ENCODE measurements at regions not wholly inside any gene's neighbourhood (a gene's known extent, or its start where the extent isn't known, plus 50 kb on each side); places are given as distances from the start of the nearest gene placed in this dataset.

DNA sequence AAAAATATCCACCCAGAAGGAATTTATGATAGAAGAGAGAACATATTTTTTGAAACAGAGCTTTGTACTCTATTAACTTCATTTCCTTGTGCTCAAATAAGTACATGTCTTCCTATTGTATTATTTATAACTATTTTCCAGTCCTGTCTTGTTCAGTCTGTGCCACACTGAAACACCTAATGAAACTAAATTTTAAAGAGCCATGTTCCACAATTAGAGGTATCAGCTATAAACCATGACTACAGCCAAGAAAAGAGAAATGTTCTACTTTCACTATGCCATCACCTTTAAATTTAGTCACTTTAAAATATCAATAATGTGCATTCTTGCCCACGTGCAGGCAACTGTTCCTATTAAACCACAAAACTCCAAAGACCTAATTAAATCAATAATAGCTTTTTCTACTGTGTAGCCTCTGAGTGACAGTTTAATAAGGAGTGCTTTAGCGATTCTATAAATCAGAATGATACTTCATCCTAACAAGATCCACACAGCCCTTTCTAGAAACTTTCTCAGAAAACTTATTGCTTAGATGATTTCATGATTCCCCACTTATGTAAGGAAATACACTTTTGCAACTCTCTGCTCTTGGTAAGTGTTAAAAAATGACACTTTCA, 404.9 kb upstream of the CHRM3 start:
- no peaks in the 10 kb centered on the region for H3K4me1 ChIP-seq (ENCODE audit: control insufficient read depth in 1 of 2, insufficient read depth in 1 of 2, low read depth in 1 of 2, low read length in 1 of 2)

DNA sequence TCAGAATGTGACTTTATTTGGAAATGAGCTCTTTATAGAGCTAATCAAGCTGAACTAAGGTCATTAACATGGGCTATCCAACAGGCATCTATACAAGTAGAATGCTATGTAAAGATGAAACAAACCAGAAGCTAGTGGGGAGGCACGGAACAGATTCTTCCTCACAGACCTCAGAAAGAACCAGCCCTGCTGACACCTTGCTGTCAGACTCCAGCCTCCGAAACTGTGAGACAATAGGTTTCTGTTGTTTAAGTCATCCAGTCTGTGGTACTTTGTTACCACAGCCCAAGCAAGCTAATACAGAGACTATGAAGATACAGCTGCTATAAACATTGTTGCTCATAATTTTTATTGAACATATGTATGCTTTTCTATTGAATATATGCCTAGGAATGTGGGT, 406.3 kb upstream of the CHRM3 start:
- Histone ChIP-seq H3K36me3 (no peaks in the 10 kb centered on the region), H3K27ac (no peak overlapping the region), H3K9me3 (no peaks in the 10 kb centered on the region), H3K4me3 (ENCODE audit: low read depth in 1 of 2, low read length in 1 of 2) (no peak overlapping the region), H3K27me3 (no peaks in the 10 kb centered on the region), H3K4me1 (ENCODE audit: control insufficient read depth in 1 of 2, insufficient read depth in 1 of 2, low read depth in 1 of 2, low read length in 1 of 2) (no peaks in the 10 kb centered on the region)
- TF ChIP-seq, protein P1, sequence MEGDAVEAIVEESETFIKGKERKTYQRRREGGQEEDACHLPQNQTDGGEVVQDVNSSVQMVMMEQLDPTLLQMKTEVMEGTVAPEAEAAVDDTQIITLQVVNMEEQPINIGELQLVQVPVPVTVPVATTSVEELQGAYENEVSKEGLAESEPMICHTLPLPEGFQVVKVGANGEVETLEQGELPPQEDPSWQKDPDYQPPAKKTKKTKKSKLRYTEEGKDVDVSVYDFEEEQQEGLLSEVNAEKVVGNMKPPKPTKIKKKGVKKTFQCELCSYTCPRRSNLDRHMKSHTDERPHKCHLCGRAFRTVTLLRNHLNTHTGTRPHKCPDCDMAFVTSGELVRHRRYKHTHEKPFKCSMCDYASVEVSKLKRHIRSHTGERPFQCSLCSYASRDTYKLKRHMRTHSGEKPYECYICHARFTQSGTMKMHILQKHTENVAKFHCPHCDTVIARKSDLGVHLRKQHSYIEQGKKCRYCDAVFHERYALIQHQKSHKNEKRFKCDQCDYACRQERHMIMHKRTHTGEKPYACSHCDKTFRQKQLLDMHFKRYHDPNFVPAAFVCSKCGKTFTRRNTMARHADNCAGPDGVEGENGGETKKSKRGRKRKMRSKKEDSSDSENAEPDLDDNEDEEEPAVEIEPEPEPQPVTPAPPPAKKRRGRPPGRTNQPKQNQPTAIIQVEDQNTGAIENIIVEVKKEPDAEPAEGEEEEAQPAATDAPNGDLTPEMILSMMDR (IDR thresholded peaks at IDR 0.05) = no peak

More for the DNA sequence above, 404.9 kb upstream of the CHRM3 start:
- no peaks in the 10 kb centered on the region for H3K36me3 ChIP-seq
- H3K4me3 ChIP-seq (ENCODE audit: low read depth in 1 of 2, low read length in 1 of 2) = no peak overlapping the region
- TF ChIP-seq, protein P1 (IDR thresholded peaks at IDR 0.05) = no peak
- no peak overlapping the region for H3K27ac ChIP-seq
- H3K9me3 ChIP-seq = no peaks in the 10 kb centered on the region
- H3K27me3 ChIP-seq = no peaks in the 10 kb centered on the region

DNA sequence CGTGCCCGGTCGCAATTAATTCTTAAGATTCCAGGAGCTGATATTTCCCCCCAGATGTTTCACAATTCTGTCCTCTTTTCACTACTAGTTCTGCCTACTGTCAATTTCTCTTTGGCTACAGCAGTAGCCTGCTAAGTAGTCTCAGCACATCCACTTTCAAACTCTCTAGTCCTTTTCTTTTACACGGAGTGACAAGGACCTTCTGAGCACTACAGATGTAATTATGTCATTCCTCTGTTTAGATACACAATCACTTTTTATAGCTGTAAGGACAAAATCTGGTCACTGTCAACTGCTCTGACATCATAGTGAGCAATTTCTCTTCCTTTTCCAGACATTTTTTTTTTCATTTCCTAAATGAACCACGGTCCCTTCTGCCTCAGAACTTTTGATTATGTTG, 421.7 kb upstream of the CHRM3 start:
- Histone ChIP-seq H3K9me3 (no peaks in the 10 kb centered on the region), H3K36me3 (no peaks in the 10 kb centered on the region)

DNA sequence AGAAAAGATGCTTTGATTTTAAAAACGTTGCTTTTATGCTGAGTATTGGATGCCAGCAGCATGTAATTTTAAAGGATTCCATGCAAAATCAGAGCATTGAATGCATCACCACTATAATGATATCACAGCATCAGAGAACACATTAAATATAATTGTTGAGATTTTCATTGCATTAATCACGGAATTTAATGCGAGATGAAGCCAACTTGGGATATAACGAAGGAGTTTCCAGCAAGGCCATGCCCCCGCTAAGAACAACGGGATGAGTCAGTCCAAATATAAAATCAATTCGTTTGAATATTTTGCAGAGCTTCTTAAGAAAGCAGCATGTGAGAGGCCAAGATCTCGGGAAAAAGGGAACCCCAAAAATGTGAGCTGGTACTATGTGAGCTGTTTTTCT, 423.4 kb upstream of the CHRM3 start:
- TF ChIP-seq, protein P1 (IDR thresholded peaks at IDR 0.05) = no peak
- Histone ChIP-seq H3K4me1 (ENCODE audit: control insufficient read depth in 1 of 2, insufficient read depth in 1 of 2, low read depth in 1 of 2, low read length in 1 of 2) (no peaks in the 10 kb centered on the region), H3K27ac (no peak overlapping the region), H3K36me3 (no peaks in the 10 kb centered on the region), H3K4me3 (ENCODE audit: low read depth in 1 of 2, low read length in 1 of 2) (no peak overlapping the region), H3K9me3 (no peaks in the 10 kb centered on the region), H3K27me3 (no peaks in the 10 kb centered on the region)

More for the DNA sequence above, 421.7 kb upstream of the CHRM3 start:
- no peak overlapping the region for H3K27ac ChIP-seq
- TF ChIP-seq, protein P1 (IDR thresholded peaks at IDR 0.05) = no peak
- H3K27me3 ChIP-seq = no peaks in the 10 kb centered on the region
- no peaks in the 10 kb centered on the region for H3K4me1 ChIP-seq (ENCODE audit: control insufficient read depth in 1 of 2, insufficient read depth in 1 of 2, low read depth in 1 of 2, low read length in 1 of 2)
- H3K4me3 ChIP-seq (ENCODE audit: low read depth in 1 of 2, low read length in 1 of 2) = no peak overlapping the region

DNA sequence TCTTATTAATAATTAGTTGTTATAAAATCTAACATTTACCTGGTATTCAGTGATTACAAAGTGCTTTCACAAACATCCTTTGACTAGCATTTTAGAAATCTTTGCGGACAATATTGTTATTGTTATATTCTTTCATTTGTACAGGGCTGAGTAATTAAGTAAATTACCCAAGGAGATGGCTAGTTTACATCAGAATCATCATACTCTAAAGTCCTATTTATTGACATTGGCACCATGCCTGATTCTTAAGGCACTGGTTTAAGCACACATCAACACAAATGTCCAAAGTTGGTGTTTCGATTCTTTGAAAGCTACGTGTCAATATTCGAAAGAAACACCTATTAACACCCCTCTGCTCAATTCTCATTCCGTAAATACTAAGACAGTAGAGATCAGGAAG, 424.6 kb upstream of the CHRM3 start:
- TF ChIP-seq, protein P1 (IDR thresholded peaks at IDR 0.05) = no peak
- H3K36me3 ChIP-seq = no peaks in the 10 kb centered on the region
- H3K27me3 ChIP-seq = no peaks in the 10 kb centered on the region
- H3K27ac ChIP-seq = no peak overlapping the region
- no peaks in the 10 kb centered on the region for H3K9me3 ChIP-seq
- H3K4me1 ChIP-seq (ENCODE audit: control insufficient read depth in 1 of 2, insufficient read depth in 1 of 2, low read depth in 1 of 2, low read length in 1 of 2) = no peaks in the 10 kb centered on the region
- no peak overlapping the region for H3K4me3 ChIP-seq (ENCODE audit: low read depth in 1 of 2, low read length in 1 of 2)

All from neutrophil (primary cell).